HL-60 (cell line): ENCODE measurements at regions not wholly inside any gene's neighbourhood (a gene's known extent, or its start where the extent isn't known, plus 50 kb on each side); places are given as distances from the start of the nearest gene placed in this dataset.
"Not testable (repeated sequence)": the region's sequence is repeated elsewhere in the genome, so short reads cannot be mapped to it uniquely, and the experiment has no call there.

Experiments used
- DNase-seq, 2 experiments: peaks; one replicate each; pipeline ENCODE4 v3.0.0-alpha.2; 2010 to 2020; ENCODE audit warnings: low read depth in 1 of 2, low spot score in 1 of 2
- H3K27ac ChIP-seq: fragments of 250-450 bp; sonication (Bioruptor Pico); replicated peaks from 2 replicates; pipeline ENCODE4 v1.5.1; 2020; ENCODE audit warnings: mild to moderate bottlenecking, moderate library complexity
- H3K27me3 ChIP-seq: fragments of 250-450 bp; sonication (Bioruptor Pico); 2 replicates; pipeline ENCODE4 v1.5.1; 2021; ENCODE audit warnings: mild to moderate bottlenecking, moderate library complexity; ENCODE audit not compliant: insufficient read depth, poor library complexity, severe bottlenecking
- H3K4me3 ChIP-seq: replicated peaks from 2 replicates; pipeline ENCODE4 v1.5.1; 2011; ENCODE audit warnings: mild to moderate bottlenecking, control low read depth, low read length; ENCODE audit not compliant: insufficient read depth
- CTCF ChIP-seq: IDR thresholded peaks from one replicate; pipeline ENCODE4 v1.5.1; 2011; ENCODE audit warnings: low read length, control low read depth, inconsistent platforms; ENCODE audit not compliant: insufficient read depth
- GABPA ChIP-seq: IDR thresholded peaks from 2 replicates; pipeline ENCODE4 v1.6.1; 2012; ENCODE audit warnings: low read depth
- POLR2AphosphoS5 ChIP-seq: IDR thresholded peaks from 2 replicates; pipeline ENCODE4 v1.6.1; 2012; ENCODE audit warnings: low read depth
- REST ChIP-seq: IDR thresholded peaks from 2 replicates; pipeline ENCODE4 v1.6.1; 2012; ENCODE audit warnings: low read depth; ENCODE audit not compliant: insufficient replicate concordance
- SPI1 ChIP-seq: IDR thresholded peaks from 2 replicates; pipeline ENCODE4 v1.6.1; 2012; ENCODE audit warnings: low read depth, mild to moderate bottlenecking, borderline replicate concordance

GRCh38 chr2:17208511-17208910 lies 309.7 kb downstream of the RAD51AP2 start:
- H3K4me3 ChIP-seq, result no peak overlapping the region
- DNase-seq, result no peak
- TF ChIP-seq POLR2AphosphoS5 (no peak), REST (no peak), SPI1 (no peak), CTCF (no peak), GABPA (no peak)
- no peak overlapping the region for H3K27ac ChIP-seq
- H3K27me3 ChIP-seq, result no peaks in the 10 kb centered on the region

GRCh38 chr2:17206771-17207170 lies 311.5 kb downstream of the RAD51AP2 start:
- no peak for DNase-seq
- no peak overlapping the region for H3K4me3 ChIP-seq
- no peak overlapping the region for H3K27ac ChIP-seq
- no peaks in the 10 kb centered on the region for H3K27me3 ChIP-seq
- TF ChIP-seq SPI1 (no peak), GABPA (no peak), POLR2AphosphoS5 (no peak), CTCF (no peak)

- not testable (repeated sequence) for H3K27ac ChIP-seq, DNase-seq, H3K27me3 ChIP-seq, H3K4me3 ChIP-seq
Observed at GRCh38 chr2:17204214-17204613, 314.0 kb downstream of the RAD51AP2 start.

GRCh38 chr2:17202628-17203027 lies 315.6 kb downstream of the RAD51AP2 start:
- TF ChIP-seq SPI1, result peak; percentile 60; the same call in 1 of the 2 replicates
- not testable (repeated sequence) for H3K27ac ChIP-seq, H3K27me3 ChIP-seq, H3K4me3 ChIP-seq
- DNase-seq, result peak in 1 of 2 experiments; percentile 46

- TF ChIP-seq SPI1, result no peak
- no peak for TF ChIP-seq POLR2AphosphoS5
- TF ChIP-seq CTCF, result no peak
- TF ChIP-seq GABPA, result no peak
- TF ChIP-seq REST, result no peak
- no peak overlapping the region for H3K4me3 ChIP-seq
- DNase-seq, result no peak
- H3K27ac ChIP-seq, result no peak overlapping the region
- no peaks in the 10 kb centered on the region for H3K27me3 ChIP-seq
Observed at GRCh38 chr2:17199741-17200140, 318.5 kb downstream of the RAD51AP2 start.
